ENCODE measurements at regions not wholly inside any gene's neighbourhood (a gene's known extent, or its start where the extent isn't known, plus 50 kb on each side); places are given as distances from the start of the nearest gene placed in this dataset.
"Not testable (repeated sequence)": the region's sequence is repeated elsewhere in the genome, so short reads cannot be mapped to it uniquely, and the experiment has no call there.

- no peak overlapping the region for H3K27ac ChIP-seq (ENCODE audit: low read depth, low read length, poor library complexity, severe bottlenecking)
- no peaks in the 10 kb centered on the region for H3K9me3 ChIP-seq (ENCODE audit: low read length)
- ChIA-PET POLR2A (interaction anchor here (1.4 kb wide), 1 partner anchor 10 kb away, joined by 5 read pairs; no protein-coding TSS in a partner anchor), CTCF (ENCODE audit: unreplicated experiment) (no interaction called here)
- H3K4me3 ChIP-seq (ENCODE audit: low read depth, low read length, poor library complexity, severe bottlenecking) = no peak overlapping the region
- H3K36me3 ChIP-seq (ENCODE audit: insufficient read depth, low read length) = no peaks in the 10 kb centered on the region
- no peaks in the 10 kb centered on the region for H3K4me1 ChIP-seq (ENCODE audit: insufficient read depth, low read length, poor library complexity, severe bottlenecking)
- intact Hi-C loops (cut with micrococcal nuclease; ENCODE audit: unreplicated experiment) = no loop called here
- no peak overlapping the region for H3K4me2 ChIP-seq (ENCODE audit: low read length)
- H3K9me2 ChIP-seq (ENCODE audit: insufficient read depth, low read length) = no peaks in the 10 kb centered on the region
- no peaks in the 10 kb centered on the region for H4K20me1 ChIP-seq (ENCODE audit: insufficient read depth, low read length)
- no TSS peak for BruUV-seq (replicated peaks)
- TF ChIP-seq EZH2phosphoT487 (IDR thresholded peaks at IDR 0.05; ENCODE audit: borderline replicate concordance, low read depth, low read length) = no peak
- no peak for TF ChIP-seq CTCF (conservative IDR thresholded peaks at IDR 0.05; ENCODE audit: low read length)
- no peak overlapping the region for H2AFZ ChIP-seq (ENCODE audit: low read length)
- no peaks in the 10 kb centered on the region for H3K79me2 ChIP-seq (ENCODE audit: insufficient read depth, low read depth, low read length)
- no peak for DNase-seq (ENCODE audit: low spot score)
Observed at GRCh38 chr7:133165001-133165400, 83.1 kb upstream of the CHCHD3 start.

- DNase-seq (ENCODE audit: low spot score) = no peak
- Histone ChIP-seq H3K4me3 (ENCODE audit: low read depth, low read length, poor library complexity, severe bottlenecking) (no peak overlapping the region), H3K4me2 (ENCODE audit: low read length) (no peak overlapping the region), H3K4me1 (ENCODE audit: insufficient read depth, low read length, poor library complexity, severe bottlenecking) (no peaks in the 10 kb centered on the region), H3K79me2 (ENCODE audit: insufficient read depth, low read depth, low read length) (no peaks in the 10 kb centered on the region), H2AFZ (ENCODE audit: low read length) (no peak overlapping the region), H3K27ac (ENCODE audit: low read depth, low read length, poor library complexity, severe bottlenecking) (no peak overlapping the region), H3K9me3 (ENCODE audit: low read length) (no peaks in the 10 kb centered on the region), H3K9me2 (ENCODE audit: insufficient read depth, low read length) (no peaks in the 10 kb centered on the region), H3K36me3 (ENCODE audit: insufficient read depth, low read length) (no peaks in the 10 kb centered on the region), H4K20me1 (ENCODE audit: insufficient read depth, low read length) (no peaks in the 10 kb centered on the region)
- intact Hi-C loops (cut with micrococcal nuclease; ENCODE audit: unreplicated experiment) = no loop called here
- BruUV-seq (replicated peaks) = no TSS peak
- CTCF ChIA-PET (ENCODE audit: unreplicated experiment) = no interaction called here
- POLR2A ChIA-PET = interaction anchor here (1.4 kb wide), 1 partner anchor 9 kb away, joined by 5 read pairs; no protein-coding TSS in a partner anchor
- TF ChIP-seq EZH2phosphoT487 (IDR thresholded peaks at IDR 0.05; ENCODE audit: borderline replicate concordance, low read depth, low read length) (no peak), CTCF (conservative IDR thresholded peaks at IDR 0.05; ENCODE audit: low read length) (no peak)
Observed at GRCh38 chr7:133165529-133165928, 83.6 kb upstream of the CHCHD3 start.

GRCh38 chr7:133167300-133167699, 85.4 kb upstream of the CHCHD3 start:
- intact Hi-C loops (cut with micrococcal nuclease; ENCODE audit: unreplicated experiment) = no loop called here
- CTCF ChIA-PET (ENCODE audit: unreplicated experiment) = no interaction called here
- no peak overlapping the region for H3K4me3 ChIP-seq (ENCODE audit: low read depth, low read length, poor library complexity, severe bottlenecking)

GRCh38 chr7:133169167-133169822, 83.6 kb upstream of the EXOC4 start:
- CTCF ChIA-PET (ENCODE audit: unreplicated experiment) = not testable (repeated sequence)

More at GRCh38 chr7:133167300-133167699, 85.4 kb upstream of the CHCHD3 start:
- no peaks in the 10 kb centered on the region for H3K4me1 ChIP-seq (ENCODE audit: insufficient read depth, low read length, poor library complexity, severe bottlenecking)
- H3K9me2 ChIP-seq (ENCODE audit: insufficient read depth, low read length) = no peaks in the 10 kb centered on the region
- H3K9me3 ChIP-seq (ENCODE audit: low read length) = no peaks in the 10 kb centered on the region
- TF ChIP-seq CTCF (conservative IDR thresholded peaks at IDR 0.05; ENCODE audit: low read length) (no peak), EZH2phosphoT487 (IDR thresholded peaks at IDR 0.05; ENCODE audit: borderline replicate concordance, low read depth, low read length) (no peak)
- POLR2A ChIA-PET = no interaction called here
- DNase-seq (ENCODE audit: low spot score) = no peak
- no peak overlapping the region for H2AFZ ChIP-seq (ENCODE audit: low read length)
- no peak overlapping the region for H3K27ac ChIP-seq (ENCODE audit: low read depth, low read length, poor library complexity, severe bottlenecking)
- H4K20me1 ChIP-seq (ENCODE audit: insufficient read depth, low read length) = no peaks in the 10 kb centered on the region
- H3K4me2 ChIP-seq (ENCODE audit: low read length) = no peak overlapping the region
- H3K36me3 ChIP-seq (ENCODE audit: insufficient read depth, low read length) = no peaks in the 10 kb centered on the region
- no TSS peak for BruUV-seq (replicated peaks)
- no peaks in the 10 kb centered on the region for H3K79me2 ChIP-seq (ENCODE audit: insufficient read depth, low read depth, low read length)

More at GRCh38 chr7:133169167-133169822, 83.6 kb upstream of the EXOC4 start:
- H3K27ac ChIP-seq (ENCODE audit: low read depth, low read length, poor library complexity, severe bottlenecking); POLR2A ChIA-PET; intact Hi-C loops (cut with micrococcal nuclease; ENCODE audit: unreplicated experiment); H3K4me1 ChIP-seq (ENCODE audit: insufficient read depth, low read length, poor library complexity, severe bottlenecking); H2AFZ ChIP-seq (ENCODE audit: low read length); H3K79me2 ChIP-seq (ENCODE audit: insufficient read depth, low read depth, low read length); H3K9me2 ChIP-seq (ENCODE audit: insufficient read depth, low read length); DNase-seq (ENCODE audit: low spot score); H3K4me2 ChIP-seq (ENCODE audit: low read length); H3K4me3 ChIP-seq (ENCODE audit: low read depth, low read length, poor library complexity, severe bottlenecking); H3K36me3 ChIP-seq (ENCODE audit: insufficient read depth, low read length); BruUV-seq (replicated peaks); H4K20me1 ChIP-seq (ENCODE audit: insufficient read depth, low read length); H3K9me3 ChIP-seq (ENCODE audit: low read length): not testable (repeated sequence)

Measured in OCI-LY7 (cell line).